ENCODE measurements at regions not wholly inside any gene's neighbourhood (a gene's known extent, or its start where the extent isn't known, plus 50 kb on each side); places are given as distances from the start of the nearest gene placed in this dataset.

DNA sequence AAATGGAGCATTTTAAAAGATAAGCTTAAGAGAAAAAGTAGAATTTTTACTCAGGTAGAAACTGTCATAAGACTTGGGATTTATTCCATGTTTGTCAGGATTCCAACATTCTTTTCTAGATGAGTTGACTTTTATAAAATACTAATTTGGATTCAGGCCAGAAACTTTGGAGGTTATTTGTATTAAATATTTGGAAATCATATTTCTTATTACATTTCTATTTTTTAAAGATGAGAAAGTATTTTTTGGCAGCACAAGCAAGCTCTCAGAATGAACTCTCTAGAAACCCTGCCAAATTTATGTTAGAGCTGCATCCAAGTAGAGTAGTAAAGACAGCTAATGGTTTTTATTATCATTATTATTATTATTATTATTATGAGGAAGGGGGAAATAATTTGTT, 1014.9 kb upstream of the GJE1 start:
- DNase-seq (ENCODE audit: low read depth) = peak; percentile 64
- H3K4me3 ChIP-seq (ENCODE audit: low read length) = no peak overlapping the region
- TF ChIP-seq, protein P1, sequence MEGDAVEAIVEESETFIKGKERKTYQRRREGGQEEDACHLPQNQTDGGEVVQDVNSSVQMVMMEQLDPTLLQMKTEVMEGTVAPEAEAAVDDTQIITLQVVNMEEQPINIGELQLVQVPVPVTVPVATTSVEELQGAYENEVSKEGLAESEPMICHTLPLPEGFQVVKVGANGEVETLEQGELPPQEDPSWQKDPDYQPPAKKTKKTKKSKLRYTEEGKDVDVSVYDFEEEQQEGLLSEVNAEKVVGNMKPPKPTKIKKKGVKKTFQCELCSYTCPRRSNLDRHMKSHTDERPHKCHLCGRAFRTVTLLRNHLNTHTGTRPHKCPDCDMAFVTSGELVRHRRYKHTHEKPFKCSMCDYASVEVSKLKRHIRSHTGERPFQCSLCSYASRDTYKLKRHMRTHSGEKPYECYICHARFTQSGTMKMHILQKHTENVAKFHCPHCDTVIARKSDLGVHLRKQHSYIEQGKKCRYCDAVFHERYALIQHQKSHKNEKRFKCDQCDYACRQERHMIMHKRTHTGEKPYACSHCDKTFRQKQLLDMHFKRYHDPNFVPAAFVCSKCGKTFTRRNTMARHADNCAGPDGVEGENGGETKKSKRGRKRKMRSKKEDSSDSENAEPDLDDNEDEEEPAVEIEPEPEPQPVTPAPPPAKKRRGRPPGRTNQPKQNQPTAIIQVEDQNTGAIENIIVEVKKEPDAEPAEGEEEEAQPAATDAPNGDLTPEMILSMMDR (conservative IDR thresholded peaks at IDR 0.05; ENCODE audit: low read depth, low read length) = no peak

DNA sequence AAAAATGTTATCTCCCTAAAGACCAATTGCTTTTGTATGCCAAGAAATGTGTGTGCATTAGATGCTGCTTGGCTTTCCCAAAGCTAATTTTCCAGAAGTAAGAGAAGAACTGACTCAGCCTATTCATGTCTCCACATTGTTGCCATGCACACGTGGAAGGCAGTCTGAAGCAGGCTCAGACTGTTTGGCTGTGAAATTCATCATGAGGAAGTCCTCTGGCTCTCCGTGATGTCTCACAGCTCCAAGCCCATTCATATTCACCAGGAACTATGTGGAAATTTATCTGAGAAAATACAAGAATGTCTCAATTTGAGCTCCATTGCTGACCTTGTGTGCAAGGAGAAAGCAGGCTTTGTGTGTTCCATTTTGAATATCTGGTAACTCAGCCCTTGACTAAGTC, 1022.2 kb upstream of the GJE1 start:
- no peak overlapping the region for H3K4me3 ChIP-seq (ENCODE audit: low read length)
- DNase-seq (ENCODE audit: low read depth) = no peak
- TF ChIP-seq, protein P1 (conservative IDR thresholded peaks at IDR 0.05; ENCODE audit: low read depth, low read length) = no peak

DNA sequence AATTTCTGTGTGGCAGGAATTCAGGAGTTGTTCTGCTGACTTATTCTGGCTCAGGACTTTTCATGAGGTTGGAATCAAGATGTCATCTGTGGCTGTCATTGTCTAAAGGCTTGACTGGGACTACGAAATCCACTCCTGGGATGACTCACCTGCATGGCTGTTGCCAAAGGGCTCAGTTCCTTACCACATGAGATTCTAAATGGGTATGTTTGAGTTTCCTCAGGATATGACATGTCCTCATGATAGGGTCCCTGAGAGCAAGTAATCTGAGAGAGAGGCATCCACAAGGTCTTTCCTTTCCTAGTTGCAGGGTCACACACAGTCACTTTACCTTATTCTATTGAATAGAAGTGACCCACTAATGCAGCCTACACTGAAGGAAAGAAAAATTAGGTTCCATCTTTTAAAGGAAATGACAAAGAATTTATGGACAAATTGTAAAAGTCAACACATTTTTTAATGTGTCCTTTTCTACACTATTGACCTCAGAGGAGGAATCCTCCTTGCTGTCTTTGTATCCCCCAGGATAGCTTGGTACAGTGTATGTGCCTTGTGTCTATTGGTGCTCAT, 1025.0 kb upstream of the GJE1 start:
- H3K4me3 ChIP-seq (ENCODE audit: low read length) = no peak overlapping the region
- TF ChIP-seq, protein P1 (conservative IDR thresholded peaks at IDR 0.05; ENCODE audit: low read depth, low read length) = no peak
- no peak for DNase-seq (ENCODE audit: low read depth)

DNA sequence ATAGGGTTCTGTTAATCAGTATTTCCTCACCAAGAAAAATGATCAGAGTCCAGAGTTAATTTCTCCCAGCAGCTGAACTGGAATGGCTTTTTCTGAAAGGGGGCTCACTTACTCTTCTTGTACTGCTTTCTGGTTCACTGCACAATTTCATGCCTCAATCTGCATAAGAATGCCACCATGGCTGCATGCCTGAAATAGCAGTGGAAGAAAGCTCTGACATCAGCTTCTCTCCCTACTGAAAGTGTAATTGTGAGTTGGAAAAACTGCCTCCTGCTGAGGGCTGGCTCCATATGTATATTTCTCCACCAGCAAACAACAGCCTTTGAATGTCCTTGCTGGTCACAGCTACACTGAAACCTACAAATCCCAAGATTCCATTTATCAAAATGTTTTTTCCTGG, 1027.2 kb upstream of the GJE1 start:
- TF ChIP-seq, protein P1 (conservative IDR thresholded peaks at IDR 0.05; ENCODE audit: low read depth, low read length) = no peak
- peak; percentile 92 for DNase-seq (ENCODE audit: low read depth)
- H3K4me3 ChIP-seq (ENCODE audit: low read length) = no peak overlapping the region

DNA sequence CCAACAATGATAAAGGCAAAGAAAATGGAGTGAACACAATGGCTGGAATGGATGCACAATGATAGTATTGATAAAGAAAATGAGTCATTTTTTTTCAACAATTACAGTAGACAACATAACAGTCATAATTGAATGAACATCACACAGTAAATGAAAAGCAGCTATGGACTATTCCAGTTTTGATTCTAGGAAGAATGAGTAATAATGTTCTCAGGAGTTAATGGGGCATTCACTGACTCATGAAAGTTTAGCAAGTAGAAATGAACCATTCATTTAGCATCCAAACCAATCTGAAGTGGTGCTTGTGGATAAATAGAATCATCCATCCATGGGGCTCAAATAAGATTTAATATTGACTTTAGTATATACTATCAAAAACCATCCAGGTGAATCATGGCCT, 1029.5 kb upstream of the GJE1 start:
- TF ChIP-seq, protein P1 (conservative IDR thresholded peaks at IDR 0.05; ENCODE audit: low read depth, low read length) = no peak
- H3K4me3 ChIP-seq (ENCODE audit: low read length) = no peak overlapping the region
- DNase-seq (ENCODE audit: low read depth) = no peak

DNA sequence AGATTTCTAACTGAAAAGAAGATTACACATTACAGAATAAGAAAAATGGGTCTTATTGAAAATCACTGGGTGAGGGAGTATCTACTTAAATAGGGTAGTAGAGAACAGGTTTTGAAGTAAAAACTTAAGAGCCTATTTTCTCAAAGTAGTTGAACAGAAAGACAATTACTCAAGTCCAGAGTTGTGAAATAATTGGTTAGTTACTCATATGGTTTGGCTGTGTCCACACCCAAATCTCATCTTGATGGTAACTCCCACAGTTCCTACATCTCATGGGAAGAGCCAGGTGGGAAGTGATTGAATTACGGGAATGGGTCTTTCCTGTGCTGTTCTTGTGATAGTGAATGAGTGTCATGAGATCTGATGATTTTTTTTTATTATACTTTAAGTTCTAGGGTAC, 1035.3 kb upstream of the GJE1 start:
- DNase-seq (ENCODE audit: low read depth) = no peak
- TF ChIP-seq, protein P1 (conservative IDR thresholded peaks at IDR 0.05; ENCODE audit: low read depth, low read length) = no peak
- H3K4me3 ChIP-seq (ENCODE audit: low read length) = no peak overlapping the region

DNA sequence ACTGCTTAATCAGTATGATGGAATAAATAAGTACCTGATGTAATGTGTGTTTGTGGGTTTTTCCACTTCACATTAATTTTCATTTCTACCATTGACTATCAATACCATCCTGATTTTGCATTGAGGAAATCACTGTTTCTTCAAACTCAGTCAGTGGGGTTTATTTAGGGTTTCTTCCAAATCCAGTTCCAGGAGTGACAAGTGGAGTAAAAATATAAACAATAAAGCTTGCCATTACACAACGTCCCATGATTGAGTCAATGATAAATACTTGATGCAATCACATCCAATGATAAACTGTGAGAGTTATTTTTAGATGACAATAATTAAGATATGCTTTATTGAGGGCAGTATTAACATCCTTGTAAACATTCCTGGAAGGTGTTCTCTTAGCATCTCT, 1037.4 kb upstream of the GJE1 start:
- H3K4me3 ChIP-seq (ENCODE audit: low read length) = no peak overlapping the region
- DNase-seq (ENCODE audit: low read depth) = no peak
- TF ChIP-seq, protein P1 (conservative IDR thresholded peaks at IDR 0.05; ENCODE audit: low read depth, low read length) = no peak
